ENCODE measurements at regions not wholly inside any gene's neighbourhood (a gene's known extent, or its start where the extent isn't known, plus 50 kb on each side); places are given as distances from the start of the nearest gene placed in this dataset.

DNA sequence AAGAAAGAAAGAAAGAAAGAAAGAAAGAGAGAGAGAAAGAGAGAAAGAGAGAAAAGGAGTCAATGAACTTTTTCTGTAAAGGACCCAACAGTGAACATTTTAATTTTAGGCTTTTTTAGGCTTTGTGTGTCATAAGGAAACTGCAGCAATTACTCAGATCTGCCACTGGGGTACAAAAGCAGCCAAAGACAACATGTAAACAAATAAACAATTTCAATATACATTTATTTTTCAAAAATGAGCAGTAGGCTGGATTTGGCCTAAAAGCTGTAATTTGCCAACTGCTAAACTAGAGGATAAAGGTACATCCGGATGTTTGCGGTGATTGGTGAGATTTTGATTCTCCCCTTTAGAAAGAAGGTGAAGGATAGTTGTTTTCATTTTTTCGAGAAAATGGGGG is 143.6 kb downstream of the CEMIP2 start:
- DNase-seq (ENCODE audit: low spot score) = no peak
- H3K27ac ChIP-seq = no peak overlapping the region
- TF ChIP-seq, protein P1, sequence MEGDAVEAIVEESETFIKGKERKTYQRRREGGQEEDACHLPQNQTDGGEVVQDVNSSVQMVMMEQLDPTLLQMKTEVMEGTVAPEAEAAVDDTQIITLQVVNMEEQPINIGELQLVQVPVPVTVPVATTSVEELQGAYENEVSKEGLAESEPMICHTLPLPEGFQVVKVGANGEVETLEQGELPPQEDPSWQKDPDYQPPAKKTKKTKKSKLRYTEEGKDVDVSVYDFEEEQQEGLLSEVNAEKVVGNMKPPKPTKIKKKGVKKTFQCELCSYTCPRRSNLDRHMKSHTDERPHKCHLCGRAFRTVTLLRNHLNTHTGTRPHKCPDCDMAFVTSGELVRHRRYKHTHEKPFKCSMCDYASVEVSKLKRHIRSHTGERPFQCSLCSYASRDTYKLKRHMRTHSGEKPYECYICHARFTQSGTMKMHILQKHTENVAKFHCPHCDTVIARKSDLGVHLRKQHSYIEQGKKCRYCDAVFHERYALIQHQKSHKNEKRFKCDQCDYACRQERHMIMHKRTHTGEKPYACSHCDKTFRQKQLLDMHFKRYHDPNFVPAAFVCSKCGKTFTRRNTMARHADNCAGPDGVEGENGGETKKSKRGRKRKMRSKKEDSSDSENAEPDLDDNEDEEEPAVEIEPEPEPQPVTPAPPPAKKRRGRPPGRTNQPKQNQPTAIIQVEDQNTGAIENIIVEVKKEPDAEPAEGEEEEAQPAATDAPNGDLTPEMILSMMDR (IDR thresholded peaks at IDR 0.05) = no peak
- H3K27me3 ChIP-seq = no peaks in the 10 kb centered on the region
- H3K9me3 ChIP-seq = no peaks in the 10 kb centered on the region
- H3K36me3 ChIP-seq = no peaks in the 10 kb centered on the region
- no peak overlapping the region for H3K4me3 ChIP-seq
- no peaks in the 10 kb centered on the region for H3K4me1 ChIP-seq

DNA sequence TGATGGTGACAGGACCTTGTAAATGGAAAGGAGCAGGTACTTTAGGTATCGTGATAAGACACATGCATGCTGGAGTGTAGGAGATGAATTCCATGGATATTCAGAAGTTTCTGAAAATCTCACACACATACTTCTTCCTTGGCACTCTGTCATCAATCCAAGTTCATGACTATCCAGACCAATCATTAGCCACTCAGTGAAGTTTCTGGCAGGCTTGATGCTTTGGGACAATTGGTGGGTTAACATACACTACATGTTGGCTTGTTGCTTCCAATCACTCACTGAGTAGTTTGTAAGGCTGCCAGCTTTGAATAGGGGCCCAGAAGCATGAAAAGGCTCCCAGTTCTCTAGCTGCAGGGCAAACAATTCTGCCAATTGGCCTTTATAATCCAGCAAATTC is 147.6 kb downstream of the CEMIP2 start:
- Histone ChIP-seq H3K4me3 (no peak overlapping the region), H3K9me3 (peaks cover 0 to 10% of the 10 kb centered on the region in 2 donors), H3K27ac (no peak overlapping the region), H3K27me3 (no peaks in the 10 kb centered on the region), H3K36me3 (no peaks in the 10 kb centered on the region), H3K4me1 (no peaks in the 10 kb centered on the region)
- TF ChIP-seq, protein P1 (IDR thresholded peaks at IDR 0.05) = no peak
- DNase-seq (ENCODE audit: low spot score) = no peak

DNA sequence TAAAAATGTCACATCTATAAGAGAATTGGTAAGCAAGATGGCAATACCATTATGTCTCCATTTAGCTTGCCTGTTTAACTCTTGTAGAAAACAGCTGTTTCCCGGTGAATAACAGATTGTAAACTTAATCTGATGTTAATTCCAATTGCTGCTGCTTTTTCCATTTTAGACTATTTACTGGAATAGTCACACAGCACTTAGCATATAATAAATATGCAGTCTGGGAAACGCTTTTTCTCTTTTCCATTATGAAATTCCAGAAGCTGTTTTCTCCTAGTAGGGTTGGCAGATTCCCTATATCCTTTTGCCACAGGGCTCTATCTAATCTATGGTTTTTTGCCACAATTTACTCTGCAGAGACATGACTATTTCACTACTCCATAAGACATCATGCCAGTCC is 148.0 kb downstream of the CEMIP2 start:
- H3K4me3 ChIP-seq = no peak overlapping the region
- H3K9me3 ChIP-seq = peaks cover 0 to 10% of the 10 kb centered on the region in 2 donors
- TF ChIP-seq, protein P1 (IDR thresholded peaks at IDR 0.05) = no peak
- no peak for DNase-seq (ENCODE audit: low spot score)
- no peaks in the 10 kb centered on the region for H3K27me3 ChIP-seq
- H3K36me3 ChIP-seq = no peaks in the 10 kb centered on the region
- H3K4me1 ChIP-seq = no peaks in the 10 kb centered on the region
- no peak overlapping the region for H3K27ac ChIP-seq

DNA sequence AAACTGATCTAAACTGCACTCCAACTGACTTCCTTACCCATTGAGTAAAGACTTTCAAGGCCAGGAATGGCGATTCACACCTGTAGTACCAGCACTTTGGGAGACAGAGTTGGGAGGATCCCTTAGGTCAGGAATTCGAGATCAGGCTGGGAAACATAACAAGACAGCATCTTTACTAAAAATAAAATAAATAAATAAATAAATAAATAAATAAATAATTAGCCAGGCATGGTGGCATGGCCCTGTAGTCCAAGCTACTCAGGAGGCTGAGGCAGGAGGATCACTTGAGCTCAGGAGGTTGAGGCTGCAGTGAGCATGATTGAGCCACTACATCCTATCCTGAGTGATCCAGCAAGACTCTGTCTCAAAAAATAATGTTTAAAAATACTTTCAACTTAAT is 148.4 kb downstream of the CEMIP2 start:
- Histone ChIP-seq H3K9me3 (peaks cover 0 to 10% of the 10 kb centered on the region in 2 donors), H3K27me3 (no peaks in the 10 kb centered on the region), H3K27ac (no peak overlapping the region), H3K36me3 (no peaks in the 10 kb centered on the region), H3K4me3 (no peak overlapping the region), H3K4me1 (no peaks in the 10 kb centered on the region)
- TF ChIP-seq, protein P1 (IDR thresholded peaks at IDR 0.05) = no peak
- DNase-seq (ENCODE audit: low spot score) = no peak

DNA sequence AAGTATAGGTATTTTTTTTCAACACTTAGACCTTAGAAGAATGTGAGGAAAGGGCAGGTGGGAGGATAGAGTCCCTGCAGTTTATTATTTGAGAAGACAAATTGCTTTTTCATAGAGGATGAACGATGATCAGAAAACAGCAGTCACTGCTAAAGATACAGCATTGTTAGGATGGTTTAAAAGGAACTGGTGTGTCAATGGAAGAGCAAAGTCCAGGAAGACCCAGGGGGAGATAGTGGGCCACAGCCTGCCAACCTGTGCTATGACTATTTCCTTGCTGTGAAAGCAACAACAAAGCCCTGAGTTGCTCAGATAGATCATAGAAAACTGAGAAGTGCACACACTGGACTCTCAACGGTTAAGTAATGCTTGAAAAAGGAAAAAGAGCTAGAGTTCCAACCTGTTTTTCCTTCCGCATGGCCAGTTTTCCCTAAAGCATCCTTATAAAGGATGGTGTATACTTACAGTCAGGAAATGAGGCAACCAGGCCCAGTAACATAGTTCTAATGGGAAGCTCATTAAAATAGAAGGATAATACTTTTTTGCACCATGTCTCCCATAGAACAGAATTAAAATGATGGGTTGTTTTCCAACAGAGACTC is 153.8 kb downstream of the CEMIP2 start:
- Histone ChIP-seq H3K27ac (no peak overlapping the region), H3K27me3 (no peaks in the 10 kb centered on the region), H3K36me3 (no peaks in the 10 kb centered on the region), H3K9me3 (peaks cover 0 to 22% of the 10 kb centered on the region in 2 donors), H3K4me3 (no peak overlapping the region), H3K4me1 (no peaks in the 10 kb centered on the region)
- TF ChIP-seq, protein P1 (IDR thresholded peaks at IDR 0.05) = no peak
- no peak for DNase-seq (ENCODE audit: low spot score)

DNA sequence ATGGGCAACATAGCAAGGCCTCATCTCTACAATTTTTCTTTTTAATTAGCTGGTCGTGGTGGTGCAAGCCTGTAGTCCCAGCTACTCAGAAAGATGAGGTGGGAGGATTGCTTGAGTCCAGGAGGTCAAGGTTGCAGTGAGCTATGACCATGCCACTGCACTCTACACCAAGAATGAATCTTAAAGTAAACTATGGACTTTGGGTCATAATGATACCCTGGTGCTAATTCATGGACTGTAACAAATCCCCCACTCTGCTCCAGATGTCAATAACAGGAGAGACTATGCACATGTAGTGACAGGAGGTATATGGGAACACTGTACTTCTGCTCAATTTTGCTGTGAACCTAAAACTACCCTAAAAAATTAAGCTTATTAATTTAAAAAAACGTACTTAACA is 155.4 kb downstream of the CEMIP2 start:
- Histone ChIP-seq H3K27ac (no peak overlapping the region), H3K36me3 (no peaks in the 10 kb centered on the region), H3K4me1 (no peaks in the 10 kb centered on the region), H3K27me3 (no peaks in the 10 kb centered on the region), H3K9me3 (peaks cover 0 to 22% of the 10 kb centered on the region in 2 donors), H3K4me3 (no peak overlapping the region)
- DNase-seq (ENCODE audit: low spot score) = no peak
- TF ChIP-seq, protein P1 (IDR thresholded peaks at IDR 0.05) = no peak

Measured in right atrium auricular region (tissue), 2 donors.